Activated T-cell treated with anti-CD3 and anti-CD28 coated beads, Interleukin-2, amount 50 U/mL, for 1 hour (primary cell): ENCODE measurements at regions not wholly inside any gene's neighbourhood (a gene's known extent, or its start where the extent isn't known, plus 50 kb on each side); places are given as distances from the start of the nearest gene placed in this dataset.

ENCODE experiments used
- DNase-seq: peaks from one replicate; pipeline ENCODE4 v3.0.0-alpha.2; 2020

- DNase-seq: no peak
These were observed 53.7 kb upstream of the MEF2A start for GRCh38 chr15:99511866-99512661.

GRCh38 chr15:99514306-99514705 is 51.5 kb upstream of the MEF2A start:
- DNase-seq: no peak
